ENCODE measurements at regions not wholly inside any gene's neighbourhood (a gene's known extent, or its start where the extent isn't known, plus 50 kb on each side); places are given as distances from the start of the nearest gene placed in this dataset.

DNA sequence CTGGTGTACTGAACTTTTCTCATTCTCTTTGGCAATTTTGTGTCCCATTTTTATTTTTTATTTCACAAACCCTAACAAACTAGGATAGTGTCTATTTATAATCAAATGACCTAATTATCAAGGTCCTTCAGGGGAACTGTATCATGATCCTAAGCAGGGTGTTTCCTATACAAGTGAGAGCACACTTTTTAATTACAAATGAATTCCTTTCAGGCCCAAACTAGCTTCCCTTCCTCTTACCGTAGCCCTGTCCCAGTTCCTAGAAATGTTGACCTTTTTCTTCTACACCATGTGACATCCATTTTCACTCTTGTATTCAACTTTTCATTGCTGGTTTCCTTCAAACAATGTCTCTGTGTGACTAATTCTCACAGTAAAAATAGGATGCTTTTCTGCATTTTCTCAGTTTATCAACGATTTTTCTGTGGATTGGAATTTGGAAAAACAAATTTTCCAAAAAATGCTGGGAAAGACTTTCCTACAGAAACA is 411.4 kb downstream of the CCDC91 start:
- DNase-seq, result no peak

- DNase-seq, result no peak
Measured at GRCh38 chr12:28602786-28603185, 412.5 kb downstream of the CCDC91 start.

GRCh38 chr12:28603239-28603638 is 413.0 kb downstream of the CCDC91 start:
- no peak for DNase-seq

- DNase-seq, result no peak
Measured at GRCh38 chr12:28603801-28604200, 413.5 kb downstream of the CCDC91 start.

GRCh38 chr12:28604240-28604639 is 414.0 kb downstream of the CCDC91 start:
- no peak for DNase-seq

DNA sequence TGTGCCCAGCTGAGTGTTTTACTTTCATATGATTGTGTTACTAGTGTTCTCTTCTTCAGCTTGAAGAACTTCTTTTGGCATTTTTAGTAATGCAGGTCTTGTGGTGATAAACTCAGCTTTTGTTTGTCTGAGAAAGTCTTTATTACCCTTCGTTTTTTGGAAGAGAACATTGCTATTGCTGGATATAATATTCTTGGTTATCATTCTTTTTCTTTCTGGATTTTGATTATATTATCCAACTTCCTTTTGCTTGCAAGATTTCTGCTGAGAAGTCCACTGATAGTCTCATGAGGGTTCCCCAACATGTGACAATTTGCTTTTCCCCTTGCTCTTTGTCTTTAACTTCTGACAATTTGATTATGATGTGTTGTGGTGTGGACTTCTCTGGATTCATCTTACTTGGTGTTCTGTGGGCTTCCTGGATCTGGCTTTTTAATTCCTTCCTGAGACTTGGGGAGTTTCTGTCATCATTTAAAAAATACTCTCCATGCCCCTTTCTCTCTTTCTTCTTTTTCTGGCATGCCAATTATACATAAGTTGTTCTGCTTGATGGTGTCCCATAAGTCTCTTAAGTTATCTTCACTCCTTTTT is 416.8 kb downstream of the CCDC91 start:
- no peak for DNase-seq

DNA sequence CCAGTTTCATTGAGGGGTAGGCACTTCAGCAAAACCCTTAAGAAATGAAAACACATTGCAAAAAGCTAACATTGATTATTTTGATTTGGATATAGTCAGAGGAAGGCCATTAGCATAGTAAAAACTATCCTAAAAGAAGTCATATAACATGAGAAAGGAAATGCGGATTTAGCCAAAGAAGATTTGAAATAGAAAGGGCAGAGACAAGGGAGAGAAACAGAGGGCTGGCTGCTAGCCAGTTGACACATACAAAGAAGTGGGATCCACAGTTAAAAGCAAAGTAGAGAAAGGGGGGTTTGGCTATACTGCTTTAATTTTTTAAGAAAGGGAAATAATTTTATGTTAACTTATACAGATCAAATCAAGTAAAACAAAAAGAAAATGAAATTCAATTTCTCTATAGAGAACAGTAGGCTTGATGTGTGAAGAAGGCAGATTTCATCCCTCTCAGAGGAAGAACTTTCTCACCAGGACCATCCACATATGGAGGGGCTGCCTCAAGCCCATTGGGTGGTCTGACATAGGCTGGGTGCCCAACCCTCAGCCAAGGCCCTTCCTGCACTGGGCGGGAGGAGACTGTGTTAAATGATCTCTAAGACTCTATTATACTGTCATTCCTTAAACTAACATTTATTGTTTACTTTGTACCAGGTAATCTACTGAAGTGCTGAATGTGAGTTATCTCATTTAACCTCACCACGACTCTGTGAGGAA is 420.3 kb downstream of the CCDC91 start:
- no peak for DNase-seq

GRCh38 chr12:28611115-28611435 is 420.8 kb downstream of the CCDC91 start:
- DNase-seq, result no peak

GRCh38 chr12:28611449-28611848 is 421.2 kb downstream of the CCDC91 start:
- no peak for DNase-seq

DNA sequence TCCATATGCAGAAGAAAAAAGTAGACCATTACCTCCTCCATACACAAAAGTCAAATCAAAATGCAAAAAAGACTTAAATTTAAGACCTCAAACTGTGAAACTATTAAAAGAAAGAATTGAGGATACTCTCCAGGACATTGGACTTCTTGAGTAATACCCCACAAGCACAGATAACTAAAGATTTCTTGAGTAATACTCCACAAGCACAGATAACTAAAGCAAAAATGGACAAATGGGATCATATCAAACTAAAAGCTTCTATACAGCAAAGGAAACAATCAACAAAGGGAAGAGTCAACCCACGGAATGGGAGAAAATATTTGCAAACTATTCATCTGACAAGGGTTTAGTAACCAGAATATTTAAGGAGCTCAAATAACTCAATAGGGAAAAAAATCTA is 427.9 kb downstream of the CCDC91 start:
- no peak for DNase-seq

DNA sequence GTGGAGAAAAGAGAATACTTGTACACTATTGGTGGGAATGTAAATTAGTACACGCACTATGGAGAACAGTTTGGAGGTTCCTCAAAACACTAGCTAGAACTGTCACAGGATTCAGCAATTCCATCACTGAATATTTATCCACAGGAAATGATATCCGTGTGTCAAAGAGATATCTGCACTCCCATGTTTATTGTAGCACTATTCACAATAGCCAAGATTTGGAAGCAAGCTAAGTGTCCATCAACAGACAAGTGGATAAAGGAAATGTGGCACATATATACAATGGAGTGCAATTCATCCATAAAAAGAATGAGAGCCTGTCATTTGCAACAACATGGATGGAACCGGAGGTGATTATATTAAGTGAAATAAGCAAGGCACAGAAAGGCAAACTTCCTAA is 428.5 kb downstream of the CCDC91 start:
- DNase-seq, result no peak

DNA sequence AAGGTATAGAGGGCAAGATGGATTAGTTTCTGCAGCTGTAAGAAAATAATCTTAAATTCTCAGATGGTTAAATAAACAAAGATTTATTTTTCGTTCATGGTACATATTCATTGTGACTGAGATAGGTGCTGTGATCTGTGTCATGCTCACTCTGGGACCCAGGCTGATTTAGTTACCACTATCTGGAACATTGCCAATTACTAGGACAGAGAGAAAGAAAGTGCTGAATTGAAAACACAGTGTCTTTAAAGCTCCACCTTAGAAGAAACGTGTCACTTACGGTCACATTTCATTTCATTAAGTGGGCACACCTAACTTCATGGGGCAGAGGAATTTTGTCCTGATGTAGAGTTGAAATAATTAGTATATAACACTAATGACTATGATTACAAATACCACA is 430.0 kb downstream of the CCDC91 start:
- DNase-seq, result no peak

GRCh38 chr12:28622406-28622805 is 432.1 kb downstream of the CCDC91 start:
- DNase-seq, result no peak

DNA sequence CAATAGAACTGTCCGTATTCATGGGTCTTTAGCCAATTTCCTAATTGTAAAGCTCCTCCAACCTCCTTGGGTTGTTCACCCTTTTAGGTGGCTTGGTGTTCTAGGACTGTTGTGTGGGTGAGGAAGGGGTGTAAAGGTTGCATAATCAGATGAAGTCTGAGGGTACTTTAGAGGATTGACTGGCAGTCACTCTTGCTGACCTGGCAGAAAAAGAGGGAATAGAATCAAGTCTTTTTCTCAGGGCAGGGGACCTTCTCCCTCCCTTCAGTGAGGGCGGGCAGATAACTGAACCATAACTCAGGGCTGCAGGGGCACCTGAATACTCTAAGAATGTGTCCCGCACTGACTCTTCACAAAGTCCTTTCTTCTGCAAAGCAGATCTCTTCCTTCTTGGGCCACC is 436.2 kb downstream of the CCDC91 start:
- DNase-seq, result no peak

- no peak for DNase-seq
Measured at GRCh38 chr12:28629691-28630090, 439.4 kb downstream of the CCDC91 start.

DNA sequence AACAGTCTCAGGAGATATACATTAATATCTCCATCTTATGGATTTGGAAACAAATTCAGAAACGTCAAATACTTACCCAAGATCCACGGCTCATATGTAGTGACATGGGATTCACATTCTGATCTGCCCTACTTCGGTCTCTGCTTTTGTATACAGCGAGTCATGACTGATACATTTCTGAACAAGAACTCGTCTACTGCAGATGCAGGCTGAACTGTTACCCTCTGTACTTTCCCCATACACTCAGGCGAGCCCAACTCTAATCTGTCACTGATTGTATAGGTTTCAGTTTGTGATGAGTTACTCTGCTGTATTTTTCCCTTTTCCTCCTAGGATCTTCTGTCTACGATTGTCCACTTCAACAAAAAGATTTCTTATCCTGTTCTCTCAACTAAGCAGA is 441.6 kb downstream of the CCDC91 start:
- no peak for DNase-seq

DNA sequence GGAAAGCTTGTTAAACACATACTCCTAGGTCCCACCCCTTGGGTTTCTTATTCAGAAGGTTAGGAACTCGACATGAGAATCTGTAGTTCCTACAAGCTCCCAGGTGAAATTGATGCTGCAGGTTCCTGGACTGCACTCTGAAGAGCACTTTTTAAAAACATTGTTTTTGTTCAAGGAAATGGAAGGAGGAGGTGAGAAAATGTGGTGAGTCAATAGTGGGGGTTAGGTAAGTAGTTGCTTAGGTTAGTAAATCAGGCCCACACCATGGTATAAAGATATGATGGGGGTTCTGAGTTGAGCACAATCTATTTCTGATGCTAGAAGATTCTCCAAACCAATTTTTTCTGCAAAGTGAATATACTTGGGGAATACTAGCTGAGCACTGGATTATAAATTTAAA is 450.3 kb downstream of the CCDC91 start:
- DNase-seq, result no peak

DNA sequence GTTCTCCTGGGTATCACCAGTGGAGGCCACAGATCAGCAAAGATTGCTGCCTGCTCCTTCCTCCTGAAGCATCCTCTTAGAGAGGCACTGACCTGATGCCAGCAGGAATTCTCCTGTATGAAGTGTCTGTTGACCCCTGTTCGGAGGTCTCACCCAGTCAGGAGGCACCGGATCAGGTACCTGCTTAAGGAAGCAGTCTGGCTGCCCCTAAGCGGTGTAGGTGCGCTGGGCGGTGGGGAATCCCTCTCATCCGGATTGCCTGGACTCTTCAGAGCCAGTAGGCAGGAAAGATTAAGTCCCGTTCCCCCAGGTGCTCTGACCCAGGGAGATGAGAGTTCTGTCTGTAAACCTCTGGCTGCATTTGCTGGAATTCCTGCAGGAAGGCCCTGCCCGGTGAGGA is 455.2 kb downstream of the CCDC91 start:
- no peak for DNase-seq

GRCh38 chr12:28645891-28646290 is 455.6 kb downstream of the CCDC91 start:
- no peak for DNase-seq

GRCh38 chr12:28650906-28651305 is 460.6 kb downstream of the CCDC91 start:
- DNase-seq, result no peak

DNA sequence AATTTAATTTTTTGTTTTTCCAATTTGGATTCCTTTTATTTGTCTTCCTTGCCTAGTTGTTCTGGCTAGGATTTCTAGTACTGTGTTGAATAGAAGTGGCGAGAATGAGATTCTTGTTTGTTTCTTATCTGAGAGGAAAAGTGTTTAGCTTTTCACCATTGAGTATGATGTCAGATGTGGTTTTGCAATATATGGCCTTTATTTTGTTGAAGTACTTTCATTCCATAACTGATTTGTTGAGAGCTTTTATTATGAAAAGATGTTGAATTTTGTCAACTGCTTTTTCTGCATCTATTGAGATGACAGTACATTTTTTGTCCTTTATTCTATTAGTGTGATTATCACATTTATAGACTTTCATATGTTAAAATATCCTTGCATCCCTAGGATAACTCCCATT is 462.0 kb downstream of the CCDC91 start:
- no peak for DNase-seq

DNA sequence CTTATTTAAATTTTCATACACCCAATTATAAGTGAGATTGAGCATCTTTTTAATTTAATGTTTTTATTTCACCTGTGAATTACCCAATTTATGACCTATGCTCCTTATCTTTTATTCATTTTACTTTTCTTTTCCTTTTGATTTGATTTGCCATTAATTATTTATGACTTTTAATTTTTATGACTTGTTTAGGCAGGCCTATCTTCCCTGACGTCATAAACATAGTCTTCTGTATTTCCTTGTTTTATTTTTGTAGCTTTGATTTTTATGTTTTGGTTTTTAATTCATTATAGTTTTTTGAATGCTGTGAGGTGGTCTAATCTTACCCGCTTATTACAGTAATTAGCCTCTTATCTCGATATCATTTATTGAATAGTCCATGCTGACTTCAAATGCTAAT is 467.1 kb upstream of the FAR2 start:
- DNase-seq, result no peak

DNA sequence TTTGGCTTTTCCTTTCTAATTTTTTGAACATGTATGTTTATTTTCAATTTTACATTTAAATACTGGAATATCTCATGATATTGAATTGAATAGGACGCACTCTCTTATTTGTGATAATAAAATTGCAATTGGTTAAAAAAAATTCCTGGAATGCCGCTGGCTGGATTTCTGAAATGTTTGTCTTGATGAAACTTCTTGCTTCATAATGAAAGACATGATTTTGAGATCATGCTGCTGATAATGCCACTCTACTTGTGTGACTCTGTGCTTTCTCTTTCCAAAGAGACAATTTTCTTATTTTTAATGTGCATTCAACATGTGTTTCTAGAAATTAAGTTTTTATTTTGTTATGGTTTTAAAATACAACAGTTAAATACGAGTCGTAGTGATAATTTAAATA is 465.7 kb upstream of the FAR2 start:
- DNase-seq, result no peak

- DNase-seq, result no peak
Measured at GRCh38 chr12:28689398-28690175, 459.5 kb upstream of the FAR2 start.

All from CD4-positive, alpha-beta T cell treated with Interleukin-10 for 1 hour (primary cell).